ENCODE measurements at regions not wholly inside any gene's neighbourhood (a gene's known extent, or its start where the extent isn't known, plus 50 kb on each side); places are given as distances from the start of the nearest gene placed in this dataset.

- Histone ChIP-seq H3K27ac (peak overlapping the region in 1 of 5 donors; percentile 39), H3K36me3 (replicated peaks in 1 of 2) (no peaks in the 10 kb centered on the region), H3K4me1 (replicated peaks in 1 of 2) (peaks cover 21 to 54% of the 10 kb centered on the region in 2 donors), H3K9me3 (replicated peaks in 1 of 3) (no peaks in the 10 kb centered on the region), H3K4me3 (no peak overlapping the region), H3K27me3 (no peaks in the 10 kb centered on the region)
- intact Hi-C loops (cut with DNase I): no loop called here
- DNase-seq: no peak
- WGBS, 4 donors: 93 to 96% (median 94%) methylated on average over 3 of the region's 3 CpGs
- TF ChIP-seq POLR2A (IDR thresholded peaks at IDR 0.05): no peak
- no peak for TF ChIP-seq CTCF (IDR thresholded peaks at IDR 0.05)
Observed at GRCh38 chr3:177331203-177331835, 134.0 kb upstream of the TBL1XR1 start.

- DNase-seq: no peak
- Histone ChIP-seq H3K4me3 (no peak overlapping the region), H3K27me3 (no peaks in the 10 kb centered on the region), H3K9me3 (replicated peaks in 1 of 3) (no peaks in the 10 kb centered on the region), H3K36me3 (replicated peaks in 1 of 2) (no peaks in the 10 kb centered on the region), H3K27ac (no peak overlapping the region), H3K4me1 (replicated peaks in 1 of 2) (peaks cover 35 to 68% of the 10 kb centered on the region in 2 donors)
- intact Hi-C loops (cut with DNase I): no loop called here
- TF ChIP-seq POLR2A (IDR thresholded peaks at IDR 0.05) (no peak), CTCF (IDR thresholded peaks at IDR 0.05) (no peak)
- WGBS, 4 donors: 81 to 98% (median 86%) methylated on average over 2 of the region's 2 CpGs
Observed at GRCh38 chr3:177332955-177333354, 135.7 kb upstream of the TBL1XR1 start.

GRCh38 chr3:177333533-177334520 is 136.5 kb upstream of the TBL1XR1 start:
- H3K4me3 ChIP-seq: no peak overlapping the region
- H3K27ac ChIP-seq: peak overlapping the region in 2 of 5 donors; percentile 20 to 68
- DNase-seq: peak in 6 of 7 donors; percentile 35 to 69 (median 47)
- H3K36me3 ChIP-seq (replicated peaks in 1 of 2): no peaks in the 10 kb centered on the region
- H3K27me3 ChIP-seq: no peaks in the 10 kb centered on the region
- intact Hi-C loops (cut with DNase I): no loop called here
- no peaks in the 10 kb centered on the region for H3K9me3 ChIP-seq (replicated peaks in 1 of 3)
- 55 to 70% (median 59%) methylated on average over 6 to 7 of the region's 7 CpGs for WGBS, 4 donors
- H3K4me1 ChIP-seq (replicated peaks in 1 of 2): peaks cover 36 to 75% of the 10 kb centered on the region in 2 donors
- TF ChIP-seq CTCF (IDR thresholded peaks at IDR 0.05): no peak

- no peaks in the 10 kb centered on the region for H3K27me3 ChIP-seq
- H3K27ac ChIP-seq: no peak overlapping the region
- intact Hi-C loops (cut with DNase I): no loop called here
- H3K4me1 ChIP-seq (replicated peaks in 1 of 2): peaks cover 39 to 79% of the 10 kb centered on the region in 2 donors
- no peak for DNase-seq
- H3K9me3 ChIP-seq (replicated peaks in 1 of 3): no peaks in the 10 kb centered on the region
- no peak for TF ChIP-seq CTCF (IDR thresholded peaks at IDR 0.05)
- TF ChIP-seq POLR2A (IDR thresholded peaks at IDR 0.05): no peak
- 89 to 94% (median 93%) methylated on average over 4 to 5 of the region's 5 CpGs for WGBS, 4 donors
- H3K36me3 ChIP-seq (replicated peaks in 1 of 2): no peaks in the 10 kb centered on the region
- no peak overlapping the region for H3K4me3 ChIP-seq
Observed at GRCh38 chr3:177334803-177335202, 137.5 kb upstream of the TBL1XR1 start.

Data from adrenal gland (tissue), 9 donors.